ENCODE measurements at regions not wholly inside any gene's neighbourhood (a gene's known extent, or its start where the extent isn't known, plus 50 kb on each side); places are given as distances from the start of the nearest gene placed in this dataset.

- intact Hi-C loops (cut with DNase I): no loop called here
- no peak for TF ChIP-seq CTCF (IDR thresholded peaks at IDR 0.05)
- no peak for TF ChIP-seq POLR2A (IDR thresholded peaks at IDR 0.05)
- Histone ChIP-seq H3K4me3 (replicated peaks in 1 of 3) (no peak overlapping the region), H3K36me3 (no peaks in the 10 kb centered on the region), H3K27ac (no peak overlapping the region), H3K9me3 (no peaks in the 10 kb centered on the region), H3K27me3 (no peaks in the 10 kb centered on the region), H3K4me1 (no peaks in the 10 kb centered on the region)
- DNase-seq: no peak
- WGBS, 2 donors: 67 to 82% methylated on average over 3 of the region's 3 CpGs
Measured at GRCh38 chr6:92564376-92564775, 855.0 kb downstream of the EPHA7 start.

- DNase-seq: no peak
- no peaks in the 10 kb centered on the region for H3K27me3 ChIP-seq
- H3K36me3 ChIP-seq: no peaks in the 10 kb centered on the region
- no peak overlapping the region for H3K27ac ChIP-seq
- H3K4me1 ChIP-seq: no peaks in the 10 kb centered on the region
- H3K4me3 ChIP-seq (replicated peaks in 1 of 3): no peak overlapping the region
- intact Hi-C loops (cut with DNase I): no loop called here
- H3K9me3 ChIP-seq: no peaks in the 10 kb centered on the region
- WGBS, 2 donors: 42 to 53% methylated on average over 5 of the region's 5 CpGs
- TF ChIP-seq CTCF (IDR thresholded peaks at IDR 0.05) (no peak), POLR2A (IDR thresholded peaks at IDR 0.05) (no peak)
Measured at GRCh38 chr6:92559611-92560010, 859.7 kb downstream of the EPHA7 start.

- TF ChIP-seq CTCF (IDR thresholded peaks at IDR 0.05): no peak
- TF ChIP-seq POLR2A (IDR thresholded peaks at IDR 0.05): no peak
- Histone ChIP-seq H3K27ac (no peak overlapping the region), H3K9me3 (no peaks in the 10 kb centered on the region), H3K36me3 (no peaks in the 10 kb centered on the region), H3K4me3 (replicated peaks in 1 of 3) (no peak overlapping the region), H3K27me3 (no peaks in the 10 kb centered on the region), H3K4me1 (no peaks in the 10 kb centered on the region)
- intact Hi-C loops (cut with DNase I): no loop called here
- WGBS, 2 donors: 90 to 93% methylated on average over 2 of the region's 2 CpGs
- DNase-seq: no peak
Measured at GRCh38 chr6:92559003-92559402, 860.4 kb downstream of the EPHA7 start.

- Histone ChIP-seq H3K4me1 (no peaks in the 10 kb centered on the region), H3K27me3 (no peaks in the 10 kb centered on the region), H3K9me3 (no peaks in the 10 kb centered on the region), H3K4me3 (replicated peaks in 1 of 3) (no peak overlapping the region), H3K27ac (no peak overlapping the region), H3K36me3 (no peaks in the 10 kb centered on the region)
- TF ChIP-seq CTCF (IDR thresholded peaks at IDR 0.05) (no peak), POLR2A (IDR thresholded peaks at IDR 0.05) (no peak)
- intact Hi-C loops (cut with DNase I): no loop called here
- no peak for DNase-seq
- WGBS, 2 donors: 36 to 46% methylated on average over 1 of the region's 1 CpG
Measured at GRCh38 chr6:92550501-92550900, 868.9 kb downstream of the EPHA7 start.

GRCh38 chr6:92545861-92546260 is 873.5 kb downstream of the EPHA7 start:
- no peaks in the 10 kb centered on the region for H3K9me3 ChIP-seq
- TF ChIP-seq POLR2A (IDR thresholded peaks at IDR 0.05) (no peak), CTCF (IDR thresholded peaks at IDR 0.05) (no peak)
- H3K4me3 ChIP-seq (replicated peaks in 1 of 3): no peak overlapping the region
- no peak overlapping the region for H3K27ac ChIP-seq
- no peaks in the 10 kb centered on the region for H3K36me3 ChIP-seq
- H3K27me3 ChIP-seq: no peaks in the 10 kb centered on the region
- no peak for DNase-seq
- 57 to 64% methylated on average over 1 of the region's 1 CpG for WGBS, 2 donors
- no peaks in the 10 kb centered on the region for H3K4me1 ChIP-seq
- intact Hi-C loops (cut with DNase I): no loop called here

Measured in thyroid gland (tissue), 4 donors.